Skeletal muscle satellite cell (primary cell): ENCODE measurements at regions not wholly inside any gene's neighbourhood (a gene's known extent, or its start where the extent isn't known, plus 50 kb on each side); places are given as distances from the start of the nearest gene placed in this dataset.

Experiments used
- H3K27me3 ChIP-seq: 2 replicates; pipeline ENCODE4 v1.7.0; 2013; ENCODE audit warnings: low read length; ENCODE audit not compliant: control insufficient read depth, insufficient read depth
- H3K36me3 ChIP-seq: 2 replicates; pipeline ENCODE4 v1.7.0; 2013; ENCODE audit warnings: mild to moderate bottlenecking, control low read depth, low read length; ENCODE audit not compliant: insufficient read depth
- H3K4me1 ChIP-seq: 2 replicates; pipeline ENCODE4 v1.7.0; 2013; ENCODE audit warnings: low read length; ENCODE audit not compliant: control insufficient read depth, insufficient read depth
- H3K4me2 ChIP-seq: 2 replicates; pipeline ENCODE4 v1.7.0; 2013; ENCODE audit warnings: mild to moderate bottlenecking, low read length
- H3K4me3 ChIP-seq: 2 replicates; pipeline ENCODE4 v1.7.0; 2013; ENCODE audit warnings: low read length
- H3K9ac ChIP-seq: 2 replicates; pipeline ENCODE4 v1.7.0; 2013; ENCODE audit warnings: mild to moderate bottlenecking, low read depth, low read length, moderate library complexity
- H3K9me3 ChIP-seq: replicated peaks from 2 replicates; pipeline ENCODE4 v1.7.0; 2013; ENCODE audit warnings: mild to moderate bottlenecking, control low read depth, low read length

- Histone ChIP-seq H3K9me3 (no peaks in the 10 kb centered on the region), H3K4me3 (no peak overlapping the region), H3K27me3 (no peaks in the 10 kb centered on the region), H3K36me3 (no peaks in the 10 kb centered on the region), H3K9ac (peak overlapping the region; percentile 58), H3K4me1 (peaks cover 18% of the 10 kb centered on the region), H3K4me2 (no peak overlapping the region)
Observed at GRCh38 chr2:157193461-157193860, 64.0 kb upstream of the GALNT5 start.

GRCh38 chr2:157194097-157194688 is 63.3 kb upstream of the GALNT5 start:
- peak overlapping the region; percentile 62 for H3K9ac ChIP-seq
- H3K4me3 ChIP-seq = no peak overlapping the region

GRCh38 chr2:157194844-157195243 is 62.7 kb upstream of the GALNT5 start:
- H3K4me2 ChIP-seq = no peak overlapping the region
- peak overlapping the region; percentile 62 for H3K9ac ChIP-seq
- no peaks in the 10 kb centered on the region for H3K27me3 ChIP-seq
- peaks cover 18% of the 10 kb centered on the region for H3K4me1 ChIP-seq
- no peak overlapping the region for H3K4me3 ChIP-seq
- no peaks in the 10 kb centered on the region for H3K36me3 ChIP-seq
- H3K9me3 ChIP-seq = no peaks in the 10 kb centered on the region

More at GRCh38 chr2:157194097-157194688, 63.3 kb upstream of the GALNT5 start:
- H3K27me3 ChIP-seq = no peaks in the 10 kb centered on the region
- H3K4me1 ChIP-seq = peaks cover 18% of the 10 kb centered on the region
- H3K36me3 ChIP-seq = no peaks in the 10 kb centered on the region
- no peak overlapping the region for H3K4me2 ChIP-seq
- no peaks in the 10 kb centered on the region for H3K9me3 ChIP-seq

GRCh38 chr2:157196956-157197355 is 60.5 kb upstream of the GALNT5 start:
- Histone ChIP-seq H3K9me3 (no peaks in the 10 kb centered on the region), H3K4me1 (peaks cover 11% of the 10 kb centered on the region), H3K4me3 (no peak overlapping the region), H3K36me3 (no peaks in the 10 kb centered on the region), H3K27me3 (no peaks in the 10 kb centered on the region), H3K9ac (no peak overlapping the region), H3K4me2 (no peak overlapping the region)

- no peak overlapping the region for H3K9ac ChIP-seq
- H3K27me3 ChIP-seq = no peaks in the 10 kb centered on the region
- H3K4me2 ChIP-seq = no peak overlapping the region
- H3K4me1 ChIP-seq = peaks cover 11% of the 10 kb centered on the region
- H3K4me3 ChIP-seq = no peak overlapping the region
- H3K36me3 ChIP-seq = no peaks in the 10 kb centered on the region
- H3K9me3 ChIP-seq = no peaks in the 10 kb centered on the region
Observed at GRCh38 chr2:157197848-157198247, 59.7 kb upstream of the GALNT5 start.

- H3K4me3 ChIP-seq = no peak overlapping the region
- H3K36me3 ChIP-seq = no peaks in the 10 kb centered on the region
- no peaks in the 10 kb centered on the region for H3K9me3 ChIP-seq
- no peak overlapping the region for H3K9ac ChIP-seq
- no peak overlapping the region for H3K4me2 ChIP-seq
- no peaks in the 10 kb centered on the region for H3K27me3 ChIP-seq
- H3K4me1 ChIP-seq = no peaks in the 10 kb centered on the region
Observed at GRCh38 chr2:157203651-157204050, 53.9 kb upstream of the GALNT5 start.

- no peak overlapping the region for H3K4me3 ChIP-seq
- no peaks in the 10 kb centered on the region for H3K27me3 ChIP-seq
- no peak overlapping the region for H3K4me2 ChIP-seq
- H3K36me3 ChIP-seq = no peaks in the 10 kb centered on the region
- H3K4me1 ChIP-seq = no peaks in the 10 kb centered on the region
- H3K9me3 ChIP-seq = no peaks in the 10 kb centered on the region
- no peak overlapping the region for H3K9ac ChIP-seq
Observed at GRCh38 chr2:157204401-157204800, 53.1 kb upstream of the GALNT5 start.

- H3K9me3 ChIP-seq = no peaks in the 10 kb centered on the region
- no peak overlapping the region for H3K4me3 ChIP-seq
- no peak overlapping the region for H3K4me2 ChIP-seq
- no peaks in the 10 kb centered on the region for H3K27me3 ChIP-seq
- no peak overlapping the region for H3K9ac ChIP-seq
- H3K36me3 ChIP-seq = no peaks in the 10 kb centered on the region
- H3K4me1 ChIP-seq = no peaks in the 10 kb centered on the region
Observed at GRCh38 chr2:157206916-157207315, 50.6 kb upstream of the GALNT5 start.
